Fibroblast of the conjunctiva (primary cell): ENCODE measurements at regions not wholly inside any gene's neighbourhood (a gene's known extent, or its start where the extent isn't known, plus 50 kb on each side); places are given as distances from the start of the nearest gene placed in this dataset.

ENCODE experiments used
- DNase-seq: peaks from one replicate; pipeline ENCODE4 v3.0.0-alpha.2; 2010; ENCODE audit warnings: low read depth

GRCh38 chr15:58329781-58330671 lies 101.8 kb upstream of the LIPC start:
- no peak for DNase-seq

- DNase-seq = no peak
Measured at GRCh38 chr15:58330741-58331559, 100.8 kb upstream of the LIPC start.

GRCh38 chr15:58331560-58331912 lies 100.3 kb upstream of the LIPC start:
- no peak for DNase-seq

GRCh38 chr15:58331913-58332675 lies 99.7 kb upstream of the LIPC start:
- peak; percentile 99 for DNase-seq

DNA sequence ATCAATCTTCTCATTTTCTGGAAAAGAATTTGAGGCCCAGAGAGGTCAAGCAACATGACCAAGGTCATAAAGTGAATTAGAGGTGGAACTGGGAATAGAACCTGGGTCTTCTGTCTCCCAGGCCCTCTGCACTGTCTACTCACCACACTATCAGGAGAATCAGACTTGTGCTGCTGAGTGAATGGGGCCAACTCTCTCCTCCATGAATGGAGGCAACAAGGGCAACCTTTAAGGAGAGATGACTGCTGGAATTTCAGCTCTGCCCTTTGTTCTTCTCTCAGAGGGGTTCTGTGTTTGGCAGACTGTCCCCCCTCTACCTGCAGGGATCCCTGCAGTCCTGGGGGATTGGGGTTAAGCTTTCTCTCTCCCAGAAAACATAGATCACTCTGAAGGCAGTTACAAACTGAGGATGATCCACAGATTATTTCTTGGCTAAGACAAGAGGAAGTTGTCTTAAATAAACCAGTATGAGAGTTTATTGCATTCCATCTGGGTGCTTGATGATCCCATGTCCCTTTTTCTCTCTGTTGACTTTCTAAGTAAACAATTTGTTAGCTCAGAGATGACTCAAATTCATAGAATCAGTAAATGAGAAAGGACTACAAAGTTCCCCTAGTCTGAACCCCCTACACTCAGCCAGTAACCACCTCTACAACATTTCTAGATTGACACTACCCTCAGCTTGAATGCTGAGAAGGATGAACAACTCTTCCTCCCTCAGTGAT lies 99.0 kb upstream of the LIPC start:
- peak; percentile 18 for DNase-seq

DNA sequence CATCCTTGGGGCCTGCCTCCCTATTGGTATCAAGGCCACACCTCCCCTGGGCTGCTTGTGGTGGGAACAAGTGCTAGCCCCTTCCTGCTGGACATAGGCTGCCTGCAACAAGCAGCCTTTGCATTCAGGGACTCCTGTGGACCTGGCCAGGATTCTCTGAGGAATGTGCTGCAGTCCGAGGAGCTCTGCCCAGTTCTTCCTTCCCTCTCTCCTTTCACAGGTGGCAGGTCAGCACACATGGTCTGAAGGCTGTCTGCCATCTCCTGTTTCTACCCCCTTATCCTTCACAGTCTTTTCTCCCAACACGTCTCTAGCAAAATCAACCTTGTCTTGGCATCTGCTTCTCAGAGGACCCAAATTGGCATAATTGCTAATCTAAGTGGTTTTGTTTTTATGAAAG lies 97.0 kb upstream of the LIPC start:
- no peak for DNase-seq

- no peak for DNase-seq
Measured at GRCh38 chr15:58336161-58336560, 95.6 kb upstream of the LIPC start.

- no peak for DNase-seq
Measured at GRCh38 chr15:58340176-58340575, 91.6 kb upstream of the LIPC start.

- DNase-seq = no peak
Measured at GRCh38 chr15:58342508-58342907, 89.3 kb upstream of the LIPC start.

DNA sequence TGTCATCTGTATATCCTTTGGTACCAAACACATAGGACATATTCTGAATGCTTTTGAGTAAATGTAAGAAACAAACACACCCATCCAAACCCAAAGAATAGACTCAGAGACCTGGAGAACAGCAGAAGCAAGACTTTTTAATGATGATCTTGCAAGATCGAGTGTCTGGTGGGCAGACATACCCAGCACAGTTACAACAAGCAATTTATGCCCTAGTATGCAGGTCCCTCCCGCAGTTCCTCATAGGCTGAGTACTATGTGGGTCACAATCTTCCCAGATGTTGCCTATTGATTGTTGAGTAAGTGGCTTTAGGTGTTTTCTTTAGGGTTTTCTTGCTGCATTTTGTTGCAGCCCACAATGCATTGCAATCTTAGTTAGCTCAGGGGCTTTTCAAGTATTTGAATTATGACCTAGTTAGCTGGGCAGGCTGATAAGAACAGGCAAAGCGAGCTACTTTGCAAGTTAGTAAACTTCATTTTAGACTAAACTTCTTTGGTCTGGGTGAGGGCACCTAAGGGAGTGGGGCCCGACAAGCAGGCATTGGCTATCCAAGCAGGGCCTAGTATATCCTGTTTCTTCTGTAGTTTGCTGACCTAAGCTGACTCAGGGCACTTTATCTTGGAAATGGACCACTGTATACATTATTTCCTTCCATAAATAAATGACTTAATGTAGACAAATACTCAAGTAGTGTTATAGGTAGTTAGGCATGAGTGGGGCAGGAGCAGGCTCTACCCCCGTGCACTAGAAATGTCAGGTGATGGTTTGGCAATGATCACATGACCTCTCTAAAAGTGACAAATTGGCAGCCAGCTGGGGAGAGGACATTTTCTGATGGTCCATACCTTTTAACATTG lies 87.3 kb upstream of the LIPC start:
- no peak for DNase-seq

- peak; percentile 42 for DNase-seq
Measured at GRCh38 chr15:58346361-58346760, 85.4 kb upstream of the LIPC start.

GRCh38 chr15:58348095-58348812 lies 83.5 kb upstream of the LIPC start:
- no peak for DNase-seq

- no peak for DNase-seq
Measured at GRCh38 chr15:58352026-58352929, 79.5 kb upstream of the LIPC start.

- no peak for DNase-seq
Measured at GRCh38 chr15:58355382-58355971, 76.3 kb upstream of the LIPC start.

DNA sequence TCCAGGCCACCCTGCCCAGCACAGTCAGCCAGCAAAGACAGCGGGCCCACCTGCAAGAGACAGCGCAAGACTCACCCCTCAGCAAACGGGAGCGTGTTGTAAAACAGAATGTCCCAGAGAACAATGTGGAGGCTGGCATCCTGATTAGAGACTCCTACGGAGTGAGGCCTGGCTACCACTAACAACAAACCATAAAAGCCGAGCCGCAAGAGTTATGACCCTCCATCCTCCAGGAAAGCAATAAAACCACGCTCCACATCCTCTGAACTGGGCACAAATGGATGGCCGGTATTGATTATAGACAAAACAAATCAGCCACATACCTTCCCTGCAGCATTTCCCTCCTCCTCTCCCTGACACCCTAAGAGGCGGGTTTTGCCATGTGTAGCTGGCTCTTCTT lies 75.8 kb upstream of the LIPC start:
- DNase-seq = no peak

GRCh38 chr15:58357529-58358476 lies 74.0 kb upstream of the LIPC start:
- no peak for DNase-seq

GRCh38 chr15:58360421-58361090 lies 71.2 kb upstream of the LIPC start:
- no peak for DNase-seq
